HG03342 (cell line): ENCODE measurements at regions not wholly inside any gene's neighbourhood (a gene's known extent, or its start where the extent isn't known, plus 50 kb on each side); places are given as distances from the start of the nearest gene placed in this dataset.
A peak's percentile ranks its signal among the peaks of the same experiment; 100 is the strongest.
"Not testable (repeated sequence)": the region's sequence is repeated elsewhere in the genome, so short reads cannot be mapped to it uniquely, and the experiment has no call there.

Experiments used
- ATAC-seq: cut with Tn5 transposase; IDR thresholded peaks from one replicate; pipeline ENCODE4 v1.9.1; 2021; ENCODE audit warnings: mild to moderate bottlenecking, moderate library complexity; ENCODE audit not compliant: unreplicated experiment

DNA sequence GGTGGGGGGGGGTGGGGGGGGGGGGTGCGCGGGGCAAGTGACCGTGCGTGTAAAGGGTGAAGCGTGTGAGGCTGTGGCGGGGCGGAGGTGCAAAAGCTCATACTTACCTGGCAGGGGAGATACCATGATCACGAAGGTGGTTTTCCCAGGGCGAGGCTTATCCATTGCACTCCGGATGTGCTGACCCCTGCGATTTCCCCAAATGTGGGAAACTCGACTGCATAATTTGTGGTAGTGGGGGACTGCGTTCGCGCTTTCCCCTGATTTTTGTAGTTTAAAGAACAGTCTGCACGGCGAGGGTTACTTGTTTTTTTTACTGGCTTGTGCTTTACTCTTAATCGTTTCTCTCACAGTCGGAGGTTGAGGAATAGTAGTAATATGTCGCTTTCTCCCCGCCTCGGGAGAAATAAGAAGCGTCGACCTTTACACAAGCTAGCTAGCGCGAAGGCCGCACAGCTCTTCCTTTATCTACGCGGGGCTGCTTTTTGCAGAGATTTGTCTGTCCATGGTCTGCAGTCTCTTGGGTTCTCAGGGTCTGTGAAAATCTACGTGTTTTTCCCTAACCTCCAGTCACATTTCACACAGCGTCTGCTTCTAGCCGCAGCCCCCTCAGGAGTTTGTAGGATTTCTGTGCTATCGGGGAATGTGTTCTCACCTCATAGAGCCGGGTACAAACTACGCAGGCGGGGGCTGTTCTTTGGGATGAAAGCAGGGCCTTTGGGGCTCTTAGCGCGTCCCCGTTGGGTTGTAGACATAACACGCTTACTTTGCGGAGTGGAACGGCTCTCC lies 148.1 kb upstream of the NOTCH2NLA start:
- peak; percentile 92 for ATAC-seq

DNA sequence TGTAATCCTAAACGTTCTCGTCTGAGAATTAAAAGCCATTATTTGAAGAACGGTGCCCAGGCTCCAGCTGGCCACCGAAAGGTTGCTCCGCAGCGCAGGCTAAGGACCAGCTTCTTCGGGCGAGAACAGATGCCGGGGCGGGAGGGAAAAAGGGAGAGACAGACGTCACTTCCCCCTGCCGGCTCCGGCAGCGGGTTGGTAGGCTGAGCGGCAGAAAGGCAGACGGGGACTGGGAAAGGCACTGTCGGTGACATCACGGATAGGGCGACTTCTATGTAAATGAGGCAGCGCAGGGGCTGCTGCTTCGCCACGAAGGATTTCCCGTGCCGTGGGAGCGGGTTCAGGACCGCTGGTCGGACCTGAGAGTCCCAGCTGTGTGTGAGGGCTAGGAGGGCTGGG lies 147.5 kb upstream of the NOTCH2NLA start:
- not testable (repeated sequence) for ATAC-seq

DNA sequence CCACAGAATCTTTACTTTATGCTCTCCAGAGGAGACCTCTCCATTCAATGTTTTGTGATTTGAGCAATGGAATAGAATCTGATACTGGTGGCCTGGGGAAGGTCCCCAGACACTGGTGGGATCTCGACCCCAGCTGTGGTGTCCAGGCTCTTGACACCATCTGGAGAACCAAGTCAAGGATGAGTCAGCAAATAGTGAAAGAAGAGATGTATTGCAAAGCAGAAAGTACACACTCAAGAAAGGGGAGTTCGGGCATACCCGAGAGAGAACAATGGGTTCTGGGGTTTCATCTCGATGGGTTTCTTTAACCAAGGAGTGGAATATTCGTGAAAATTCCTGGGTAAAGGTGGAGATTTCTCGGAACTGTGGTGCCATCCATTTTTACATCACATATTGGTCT lies 146.3 kb upstream of the NOTCH2NLA start:
- not testable (repeated sequence) for ATAC-seq

DNA sequence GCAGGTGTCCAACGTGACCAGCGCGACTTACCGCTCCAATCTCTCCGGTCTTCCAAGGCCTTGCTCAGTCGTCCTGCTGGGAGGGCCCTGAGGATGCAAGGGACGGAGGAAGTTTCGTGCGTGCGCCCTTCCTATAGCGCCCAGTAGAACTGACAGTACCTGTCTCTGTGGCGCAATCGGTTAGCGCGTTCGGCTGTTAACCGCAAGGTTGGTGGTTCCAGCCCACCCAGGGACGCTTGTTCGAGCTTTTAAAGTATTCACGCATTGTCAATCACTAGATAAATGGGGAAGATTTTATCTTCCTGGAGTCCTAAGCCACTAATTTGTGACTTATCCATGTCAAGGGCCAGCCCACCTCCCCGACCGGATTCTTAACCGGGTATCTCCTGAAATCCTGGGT lies 141.1 kb upstream of the NOTCH2NLA start:
- ATAC-seq = not testable (repeated sequence)

DNA sequence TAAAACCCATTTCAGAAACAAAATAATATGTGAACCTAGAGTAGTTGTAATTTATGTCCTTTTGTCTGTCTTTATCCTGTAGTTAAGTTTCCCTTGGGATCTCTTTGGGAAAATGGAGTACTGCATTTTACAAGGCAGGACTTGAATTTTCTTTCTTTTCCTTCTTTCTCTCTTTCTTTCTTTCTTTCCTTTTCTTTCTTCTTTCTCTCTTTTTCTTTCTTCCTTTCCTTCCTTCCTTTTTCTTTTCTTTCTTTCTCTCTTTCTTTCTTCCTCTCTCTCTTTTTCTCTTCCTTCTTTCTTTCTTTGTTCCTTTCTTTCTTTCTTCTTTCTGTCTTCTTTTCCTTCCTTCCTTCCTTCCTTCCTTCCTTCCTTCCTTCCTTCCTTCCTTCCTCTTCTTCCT lies 126.6 kb upstream of the NOTCH2NLA start:
- not testable (repeated sequence) for ATAC-seq

DNA sequence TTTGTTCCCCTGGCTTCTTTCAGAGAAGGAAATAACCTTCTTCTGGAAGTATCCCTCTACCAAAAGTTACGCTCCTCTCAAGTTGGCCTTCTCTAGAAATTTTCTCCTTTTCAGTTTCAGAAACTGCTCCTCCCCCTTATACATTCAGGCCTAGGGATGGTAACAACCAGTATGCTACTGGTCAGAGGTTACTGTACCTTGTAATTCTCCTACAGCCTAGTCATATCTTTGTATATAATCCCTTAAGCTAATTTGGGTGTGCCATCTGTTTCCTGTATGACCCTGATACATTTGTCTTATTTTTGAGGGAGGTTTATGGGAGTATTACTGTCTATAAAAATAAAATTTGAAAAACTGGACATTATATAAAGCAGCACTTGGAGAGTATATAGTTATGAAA lies 98.0 kb upstream of the NOTCH2NLA start:
- ATAC-seq = not testable (repeated sequence)

DNA sequence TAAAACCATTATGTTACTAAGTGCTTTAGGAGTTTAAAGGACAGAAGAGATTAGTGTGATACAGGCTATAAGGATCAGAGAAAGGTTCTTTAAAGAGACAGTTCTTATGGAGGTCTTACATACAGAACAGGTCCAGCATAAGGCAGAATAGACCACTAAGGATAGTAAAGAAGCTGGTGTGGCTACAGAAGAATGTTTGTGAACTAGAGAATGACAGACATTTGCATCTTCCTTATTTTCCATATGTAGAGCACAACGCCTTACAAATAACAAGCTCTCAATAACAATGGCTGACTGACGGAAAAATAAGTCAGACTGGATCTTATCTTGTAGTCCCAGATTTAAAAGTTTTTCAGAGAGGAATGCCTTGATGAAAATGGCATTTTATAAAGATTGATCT lies 95.6 kb upstream of the NOTCH2NLA start:
- ATAC-seq = not testable (repeated sequence)

DNA sequence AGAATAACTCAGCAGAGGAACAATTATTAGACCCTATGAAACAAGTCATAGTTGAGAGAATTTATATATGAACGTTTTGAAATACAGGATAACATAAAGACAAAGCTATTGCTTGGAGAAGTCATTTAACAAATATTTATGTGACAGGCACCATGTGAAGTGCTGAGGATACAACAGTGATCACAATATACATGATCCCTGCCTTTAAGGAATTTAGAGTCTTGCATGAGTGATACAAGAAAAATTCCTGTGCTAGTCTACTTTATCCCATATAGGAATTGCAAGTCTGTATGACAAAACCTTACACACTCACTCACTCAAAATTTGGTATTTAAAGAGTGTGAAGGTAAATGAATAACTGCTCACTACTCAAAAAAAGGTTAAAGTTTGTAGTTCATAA lies 94.5 kb upstream of the NOTCH2NLA start:
- not testable (repeated sequence) for ATAC-seq

DNA sequence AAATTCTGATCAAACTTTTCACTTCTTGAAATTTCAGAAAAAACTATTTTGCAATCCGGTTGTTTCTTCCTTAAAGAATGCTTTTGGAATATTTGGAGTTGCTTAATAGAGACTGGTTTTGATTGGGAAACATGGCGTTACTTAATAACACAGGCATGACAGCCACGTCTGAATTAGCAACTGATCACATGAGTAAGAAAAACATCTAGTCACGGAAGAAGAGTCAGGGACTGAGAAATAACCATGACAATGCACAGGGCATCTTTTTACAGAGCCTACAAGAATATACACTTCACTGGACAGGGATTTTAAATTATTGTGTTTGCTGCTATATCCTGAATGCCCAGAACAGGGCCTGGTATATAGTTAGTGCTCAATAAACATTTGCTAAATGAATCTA lies 94.1 kb upstream of the NOTCH2NLA start:
- not testable (repeated sequence) for ATAC-seq

DNA sequence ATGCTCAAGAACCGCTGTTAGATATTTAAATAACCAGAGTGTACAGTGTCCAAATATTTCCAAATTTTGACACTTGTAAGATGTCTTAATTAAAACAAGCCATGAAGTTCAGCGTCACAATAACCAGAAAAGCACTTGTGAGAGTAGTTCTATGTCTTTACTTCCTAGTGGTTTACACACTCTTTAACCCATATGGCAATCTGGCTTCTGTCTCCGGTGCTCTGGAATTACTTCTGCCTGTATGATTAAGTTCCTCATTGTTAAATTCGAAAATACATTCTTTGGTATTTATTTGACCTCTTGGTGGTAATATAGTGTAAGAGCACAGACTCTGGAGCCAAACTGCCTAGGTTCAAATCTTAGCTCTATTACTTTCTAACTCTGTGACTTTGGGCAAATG lies 89.9 kb upstream of the NOTCH2NLA start:
- ATAC-seq = not testable (repeated sequence)

DNA sequence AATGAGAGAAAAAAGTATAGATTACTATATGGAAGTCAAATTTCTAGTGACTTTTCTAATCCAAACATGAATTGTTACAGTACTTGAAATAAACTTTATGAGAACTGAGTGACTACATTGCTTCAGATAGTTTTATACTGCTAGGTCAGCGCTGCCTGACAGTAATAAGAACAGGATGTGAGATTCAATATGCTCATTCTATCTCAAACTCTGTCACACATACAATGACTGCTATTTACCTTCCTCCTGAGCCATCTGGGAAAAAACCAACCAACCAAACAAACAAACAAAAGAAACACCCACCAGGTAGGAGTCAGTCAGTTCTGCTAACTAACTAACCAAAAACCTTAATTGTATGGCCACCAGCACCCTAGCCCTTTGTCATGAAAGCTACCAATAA lies 89.0 kb upstream of the NOTCH2NLA start:
- ATAC-seq = not testable (repeated sequence)

DNA sequence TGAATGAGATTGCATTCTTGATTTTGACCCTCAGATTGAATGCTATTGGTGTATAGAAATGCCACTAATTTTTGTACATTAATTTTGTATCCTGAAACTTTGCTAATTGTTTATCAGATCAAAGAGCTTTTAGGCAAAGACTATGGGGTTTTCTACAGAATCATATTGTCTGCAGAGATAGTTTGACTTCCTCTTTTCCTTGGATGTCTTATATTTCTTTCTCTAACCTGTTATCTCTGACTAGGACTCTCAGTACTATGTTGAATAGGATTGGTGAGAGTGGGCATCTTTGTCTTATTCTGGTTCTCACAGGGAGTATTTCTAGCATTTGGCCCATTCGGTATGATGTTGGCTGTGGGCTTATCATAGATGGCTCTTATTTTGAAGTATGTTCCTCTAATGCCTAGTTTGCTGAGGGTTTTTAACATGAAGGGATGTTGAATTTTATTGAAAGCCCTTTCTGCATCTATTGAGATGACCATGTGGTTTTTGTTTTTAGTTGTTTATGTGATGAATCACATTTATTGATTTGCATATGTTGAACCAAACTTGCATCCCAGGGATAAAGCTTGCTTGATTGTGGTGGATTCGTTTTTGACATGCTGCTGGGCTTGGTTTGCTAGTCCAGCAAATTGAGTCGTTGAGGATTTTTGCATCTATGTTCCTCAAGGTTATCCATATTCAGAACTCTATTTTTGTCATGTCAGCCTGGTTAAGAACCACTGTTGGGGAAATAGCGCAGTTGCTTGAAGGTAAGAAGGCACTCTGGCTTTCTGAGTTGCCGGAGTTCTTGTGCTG lies 85.8 kb upstream of the NOTCH2NLA start:
- ATAC-seq = not testable (repeated sequence)

DNA sequence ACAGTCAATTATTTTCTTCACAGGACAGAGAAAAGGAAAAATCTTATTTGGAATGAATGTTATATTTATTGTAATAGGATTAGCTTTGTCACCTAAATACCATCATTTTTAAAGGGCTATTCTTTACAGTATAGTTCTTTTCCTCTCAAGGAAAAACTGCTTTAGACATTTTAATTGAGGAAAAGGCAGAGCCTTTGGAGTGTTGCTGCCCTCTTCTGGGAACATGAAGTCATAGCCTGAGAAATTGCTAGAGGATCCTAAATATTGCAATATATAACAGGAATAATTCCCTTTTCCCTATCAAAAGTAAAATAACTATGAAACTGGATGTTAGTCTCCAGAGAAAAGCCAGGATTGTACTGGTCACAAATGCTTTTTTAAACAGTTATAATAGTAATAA lies 81.8 kb upstream of the NOTCH2NLA start:
- ATAC-seq = not testable (repeated sequence)

DNA sequence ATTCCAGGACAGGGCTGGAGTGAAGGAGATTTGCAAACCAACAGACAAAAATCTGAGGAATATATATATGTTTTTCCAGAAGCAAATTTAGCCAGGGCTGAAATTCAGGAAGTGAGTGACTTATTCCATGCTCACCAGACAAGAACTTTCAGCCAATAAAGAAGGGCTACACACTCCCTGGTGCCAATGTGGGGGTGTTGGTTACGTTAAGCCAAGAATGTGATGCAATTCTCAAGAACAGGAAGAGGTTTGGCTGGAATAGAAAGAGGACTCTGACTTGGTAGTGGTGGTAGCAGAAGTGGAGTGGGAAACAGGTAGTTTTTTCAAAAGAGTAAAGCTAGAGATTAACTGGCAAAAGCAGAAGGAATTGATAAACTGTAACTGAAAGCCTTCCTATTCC lies 80.6 kb upstream of the NOTCH2NLA start:
- not testable (repeated sequence) for ATAC-seq

DNA sequence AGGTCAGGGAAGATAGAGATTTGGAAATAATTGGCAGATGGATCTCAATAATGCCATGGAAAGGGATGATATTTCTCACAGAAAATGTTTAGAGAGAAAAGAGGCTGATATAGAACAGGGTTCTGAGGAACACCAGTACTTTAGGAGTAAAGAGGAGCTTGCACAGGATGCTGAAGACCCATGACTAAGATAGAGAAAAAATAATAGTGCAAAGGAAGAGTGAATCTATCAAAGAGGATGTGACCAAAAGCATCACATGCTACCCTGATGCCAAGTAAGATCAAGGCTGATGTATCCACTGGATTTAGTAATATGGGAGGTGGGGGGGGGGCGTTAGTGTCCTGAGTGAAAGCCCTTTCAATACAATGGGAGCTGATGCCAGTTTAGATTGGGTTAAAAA lies 80.1 kb upstream of the NOTCH2NLA start:
- not testable (repeated sequence) for ATAC-seq

DNA sequence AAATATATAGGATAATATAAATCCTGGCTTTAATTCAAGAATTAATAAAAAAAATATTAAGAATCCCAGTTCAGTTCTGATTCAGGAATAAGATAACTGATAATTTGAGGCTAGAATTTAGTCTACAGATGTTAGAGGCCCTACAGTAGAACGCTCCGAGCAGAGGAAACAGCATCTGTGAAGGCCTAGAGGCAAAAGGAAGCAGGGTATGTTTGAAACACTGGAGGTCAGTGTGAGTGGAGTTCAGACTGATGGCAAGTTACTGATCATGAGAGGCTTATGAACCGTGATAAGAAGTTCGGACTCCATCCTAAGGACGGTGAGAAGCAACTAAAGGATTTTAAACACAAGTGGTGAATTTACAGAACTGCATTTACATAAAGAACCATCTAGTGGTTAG lies 79.3 kb upstream of the NOTCH2NLA start:
- ATAC-seq = not testable (repeated sequence)

DNA sequence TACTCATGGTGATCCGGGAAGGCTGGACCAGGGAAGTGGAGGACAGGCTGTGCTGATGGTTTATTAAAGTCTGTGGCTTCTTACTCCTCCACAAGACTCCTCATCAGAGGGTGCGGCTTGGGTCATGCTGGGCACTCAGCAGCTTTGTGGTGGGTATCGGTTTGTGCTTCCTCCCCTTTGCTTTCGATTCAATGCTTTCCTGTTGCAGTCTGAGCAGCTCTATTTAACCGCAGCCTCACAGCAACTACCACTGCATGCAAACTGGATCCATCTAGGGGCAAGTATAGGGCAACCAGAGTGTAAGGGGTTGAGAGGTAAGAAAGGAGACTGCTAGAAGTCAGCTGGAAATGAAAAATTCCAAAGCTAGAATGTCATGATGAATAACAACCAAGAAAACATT lies 78.8 kb upstream of the NOTCH2NLA start:
- ATAC-seq = peak; percentile 97

DNA sequence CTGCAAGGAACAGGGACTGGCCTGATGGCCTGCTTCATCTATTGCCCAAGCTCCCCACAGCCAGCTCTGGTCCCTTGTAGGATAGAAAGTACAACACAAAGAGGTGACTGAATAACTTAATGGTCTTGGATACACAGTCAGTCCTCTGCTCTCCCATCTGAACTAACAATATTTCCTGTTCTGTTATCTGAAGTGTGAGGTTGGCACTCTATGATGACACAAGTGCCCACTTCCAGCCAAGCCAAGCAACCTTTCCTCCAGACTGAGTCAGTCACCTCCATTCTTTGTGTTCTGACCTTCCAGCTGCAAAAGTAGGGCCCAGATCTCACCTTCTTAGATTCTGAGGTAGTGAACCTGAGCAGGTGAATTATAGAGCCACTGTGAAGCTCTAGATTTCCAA lies 77.8 kb upstream of the NOTCH2NLA start:
- ATAC-seq = not testable (repeated sequence)

DNA sequence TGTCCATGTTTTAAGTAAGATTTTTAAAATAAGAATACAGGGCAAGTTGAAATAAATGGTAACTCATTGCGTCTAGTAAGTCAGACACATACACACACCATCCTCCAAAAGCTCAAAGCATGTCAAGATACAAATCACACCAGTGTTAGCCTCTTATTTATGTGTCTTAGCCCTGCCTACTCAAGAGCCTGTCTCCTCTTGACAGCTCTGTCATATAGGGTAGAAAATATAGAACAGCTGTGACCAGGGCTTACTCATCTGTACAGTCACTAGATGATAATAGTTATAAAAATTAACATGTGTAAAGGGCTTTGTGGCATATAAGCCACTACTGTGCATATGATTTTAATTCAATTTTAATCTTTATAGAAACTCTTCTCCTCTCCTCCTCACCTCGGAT lies 76.6 kb upstream of the NOTCH2NLA start:
- not testable (repeated sequence) for ATAC-seq

DNA sequence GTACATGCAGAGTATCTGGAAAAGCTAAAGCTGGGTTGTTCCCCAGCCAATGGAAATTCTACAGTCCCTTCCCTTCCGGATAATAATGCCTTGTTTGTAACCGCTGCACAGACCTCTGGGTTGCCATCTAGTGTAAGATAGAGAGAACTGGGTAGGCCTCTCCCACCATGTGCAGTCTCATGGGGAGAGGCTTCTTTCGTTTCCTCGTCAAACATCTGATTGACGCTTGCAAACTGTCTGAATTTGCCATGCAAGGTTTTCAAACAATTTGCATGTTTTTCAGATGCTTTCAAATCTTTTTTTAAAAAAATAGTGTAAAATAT lies 69.7 kb upstream of the NOTCH2NLA start:
- ATAC-seq = peak; percentile 90

DNA sequence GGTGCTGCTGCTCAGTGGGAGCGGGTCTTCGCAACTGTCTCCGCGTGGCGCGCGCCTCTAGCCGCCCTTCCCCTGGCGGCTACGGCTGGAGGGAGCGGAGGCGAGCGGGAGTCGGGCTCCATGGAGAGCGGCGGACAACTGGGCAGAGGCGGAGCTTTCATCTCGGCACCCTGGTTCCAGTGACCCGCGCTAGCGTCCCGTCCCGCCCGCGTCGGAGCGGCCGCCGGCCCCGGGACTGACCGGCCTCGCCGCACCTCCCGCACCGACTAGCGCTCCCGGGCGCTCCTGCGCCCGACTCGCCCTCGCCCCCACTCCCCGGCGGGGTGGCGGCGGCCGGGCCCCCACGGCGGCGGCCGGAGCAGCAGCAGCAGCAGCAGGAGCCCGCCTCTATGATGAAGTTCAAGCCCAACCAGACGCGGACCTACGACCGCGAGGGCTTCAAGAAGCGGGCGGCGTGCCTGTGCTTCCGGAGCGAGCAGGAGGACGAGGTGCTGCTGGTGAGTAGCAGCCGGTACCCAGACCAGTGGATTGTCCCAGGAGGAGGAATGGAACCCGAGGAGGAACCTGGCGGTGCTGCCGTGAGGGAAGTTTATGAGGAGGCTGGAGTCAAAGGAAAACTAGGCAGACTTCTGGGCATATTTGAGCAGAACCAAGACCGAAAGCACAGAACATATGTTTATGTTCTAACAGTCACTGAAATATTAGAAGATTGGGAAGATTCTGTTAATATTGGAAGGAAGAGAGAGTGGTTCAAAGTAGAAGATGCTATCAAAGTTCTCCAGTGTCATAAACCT lies 69.2 kb upstream of the NOTCH2NLA start:
- peak; percentile 32 for ATAC-seq
